ENCODE measurements at regions not wholly inside any gene's neighbourhood (a gene's known extent, or its start where the extent isn't known, plus 50 kb on each side); places are given as distances from the start of the nearest gene placed in this dataset.

- H3K4me1 ChIP-seq (ENCODE audit: insufficient read depth, low read length): no peaks in the 10 kb centered on the region
- H3K9me3 ChIP-seq (ENCODE audit: low read length): no peaks in the 10 kb centered on the region
- H3K4me3 ChIP-seq (ENCODE audit: low read length): no peak overlapping the region
- H3K36me3 ChIP-seq (ENCODE audit: insufficient read depth, low read length): no peaks in the 10 kb centered on the region
- no peak overlapping the region for H2AFZ ChIP-seq (ENCODE audit: low read depth, low read length)
- peaks cover 7% of the 10 kb centered on the region for H3K27me3 ChIP-seq (ENCODE audit: insufficient read depth, low read length)
These were observed 162.6 kb upstream of the FHL2 start for GRCh38 chr2:105561401-105561800.

GRCh38 chr2:105560157-105560556 lies 161.3 kb upstream of the FHL2 start:
- H3K4me1 ChIP-seq (ENCODE audit: insufficient read depth, low read length): no peaks in the 10 kb centered on the region
- H3K27me3 ChIP-seq (ENCODE audit: insufficient read depth, low read length): peaks cover 7% of the 10 kb centered on the region
- H3K9me3 ChIP-seq (ENCODE audit: low read length): no peaks in the 10 kb centered on the region
- H3K4me3 ChIP-seq (ENCODE audit: low read length): no peak overlapping the region
- H2AFZ ChIP-seq (ENCODE audit: low read depth, low read length): no peak overlapping the region
- H3K36me3 ChIP-seq (ENCODE audit: insufficient read depth, low read length): no peaks in the 10 kb centered on the region

GRCh38 chr2:105557021-105557920 lies 158.4 kb upstream of the FHL2 start:
- Histone ChIP-seq H3K9me3 (ENCODE audit: low read length) (no peaks in the 10 kb centered on the region), H3K36me3 (ENCODE audit: insufficient read depth, low read length) (no peaks in the 10 kb centered on the region), H3K4me3 (ENCODE audit: low read length) (no peak overlapping the region), H3K4me1 (ENCODE audit: insufficient read depth, low read length) (no peaks in the 10 kb centered on the region), H2AFZ (ENCODE audit: low read depth, low read length) (no peak overlapping the region), H3K27me3 (ENCODE audit: insufficient read depth, low read length) (peaks cover 5% of the 10 kb centered on the region)

- Histone ChIP-seq H3K9me3 (ENCODE audit: low read length) (no peaks in the 10 kb centered on the region), H2AFZ (ENCODE audit: low read depth, low read length) (no peak overlapping the region), H3K4me1 (ENCODE audit: insufficient read depth, low read length) (no peaks in the 10 kb centered on the region), H3K4me3 (ENCODE audit: low read length) (no peak overlapping the region), H3K27me3 (ENCODE audit: insufficient read depth, low read length) (peaks cover 5% of the 10 kb centered on the region), H3K36me3 (ENCODE audit: insufficient read depth, low read length) (no peaks in the 10 kb centered on the region)
These were observed 157.5 kb upstream of the FHL2 start for GRCh38 chr2:105556366-105556765.

- Histone ChIP-seq H3K9me3 (ENCODE audit: low read length) (no peaks in the 10 kb centered on the region), H3K27me3 (ENCODE audit: insufficient read depth, low read length) (peaks cover 2% of the 10 kb centered on the region), H3K4me1 (ENCODE audit: insufficient read depth, low read length) (no peaks in the 10 kb centered on the region), H2AFZ (ENCODE audit: low read depth, low read length) (no peak overlapping the region), H3K36me3 (ENCODE audit: insufficient read depth, low read length) (no peaks in the 10 kb centered on the region), H3K4me3 (ENCODE audit: low read length) (no peak overlapping the region)
These were observed 155.4 kb upstream of the FHL2 start for GRCh38 chr2:105554235-105554634.

- Histone ChIP-seq H3K4me3 (ENCODE audit: low read length) (no peak overlapping the region), H3K9me3 (ENCODE audit: low read length) (no peaks in the 10 kb centered on the region), H3K27me3 (ENCODE audit: insufficient read depth, low read length) (peaks cover 2% of the 10 kb centered on the region), H3K36me3 (ENCODE audit: insufficient read depth, low read length) (no peaks in the 10 kb centered on the region), H2AFZ (ENCODE audit: low read depth, low read length) (no peak overlapping the region), H3K4me1 (ENCODE audit: insufficient read depth, low read length) (no peaks in the 10 kb centered on the region)
These were observed 154.8 kb upstream of the FHL2 start for GRCh38 chr2:105553538-105554196.

- Histone ChIP-seq H3K27me3 (ENCODE audit: insufficient read depth, low read length) (peaks cover 1% of the 10 kb centered on the region), H3K36me3 (ENCODE audit: insufficient read depth, low read length) (no peaks in the 10 kb centered on the region), H3K4me1 (ENCODE audit: insufficient read depth, low read length) (no peaks in the 10 kb centered on the region), H3K9me3 (ENCODE audit: low read length) (no peaks in the 10 kb centered on the region), H2AFZ (ENCODE audit: low read depth, low read length) (no peak overlapping the region), H3K4me3 (ENCODE audit: low read length) (no peak overlapping the region)
These were observed 147.8 kb upstream of the FHL2 start for GRCh38 chr2:105546628-105546974.

- no peaks in the 10 kb centered on the region for H3K4me1 ChIP-seq (ENCODE audit: insufficient read depth, low read length)
- H2AFZ ChIP-seq (ENCODE audit: low read depth, low read length): no peak overlapping the region
- H3K9me3 ChIP-seq (ENCODE audit: low read length): no peaks in the 10 kb centered on the region
- H3K36me3 ChIP-seq (ENCODE audit: insufficient read depth, low read length): no peaks in the 10 kb centered on the region
- no peak overlapping the region for H3K4me3 ChIP-seq (ENCODE audit: low read length)
- H3K27me3 ChIP-seq (ENCODE audit: insufficient read depth, low read length): peaks cover 3% of the 10 kb centered on the region
These were observed 147.1 kb upstream of the FHL2 start for GRCh38 chr2:105545730-105546627.

GRCh38 chr2:105544591-105545377 lies 145.9 kb upstream of the FHL2 start:
- no peaks in the 10 kb centered on the region for H3K36me3 ChIP-seq (ENCODE audit: insufficient read depth, low read length)
- no peaks in the 10 kb centered on the region for H3K9me3 ChIP-seq (ENCODE audit: low read length)
- H3K27me3 ChIP-seq (ENCODE audit: insufficient read depth, low read length): peaks cover 3% of the 10 kb centered on the region
- no peak overlapping the region for H2AFZ ChIP-seq (ENCODE audit: low read depth, low read length)
- no peak overlapping the region for H3K4me3 ChIP-seq (ENCODE audit: low read length)
- H3K4me1 ChIP-seq (ENCODE audit: insufficient read depth, low read length): no peaks in the 10 kb centered on the region

GRCh38 chr2:105541189-105542050 lies 142.6 kb upstream of the FHL2 start:
- H3K36me3 ChIP-seq (ENCODE audit: insufficient read depth, low read length): no peaks in the 10 kb centered on the region
- H3K27me3 ChIP-seq (ENCODE audit: insufficient read depth, low read length): peaks cover 7% of the 10 kb centered on the region
- H3K9me3 ChIP-seq (ENCODE audit: low read length): no peaks in the 10 kb centered on the region
- H3K4me1 ChIP-seq (ENCODE audit: insufficient read depth, low read length): no peaks in the 10 kb centered on the region
- H3K4me3 ChIP-seq (ENCODE audit: low read length): no peak overlapping the region
- no peak overlapping the region for H2AFZ ChIP-seq (ENCODE audit: low read depth, low read length)

- Histone ChIP-seq H3K4me3 (ENCODE audit: low read length) (no peak overlapping the region), H3K4me1 (ENCODE audit: insufficient read depth, low read length) (no peaks in the 10 kb centered on the region), H2AFZ (ENCODE audit: low read depth, low read length) (no peak overlapping the region), H3K9me3 (ENCODE audit: low read length) (no peaks in the 10 kb centered on the region), H3K27me3 (ENCODE audit: insufficient read depth, low read length) (peaks cover 7% of the 10 kb centered on the region), H3K36me3 (ENCODE audit: insufficient read depth, low read length) (no peaks in the 10 kb centered on the region)
These were observed 141.8 kb upstream of the FHL2 start for GRCh38 chr2:105540642-105541041.

GRCh38 chr2:105539331-105539730 lies 140.5 kb upstream of the FHL2 start:
- Histone ChIP-seq H3K36me3 (ENCODE audit: insufficient read depth, low read length) (no peaks in the 10 kb centered on the region), H3K4me3 (ENCODE audit: low read length) (no peak overlapping the region), H3K9me3 (ENCODE audit: low read length) (no peaks in the 10 kb centered on the region), H3K4me1 (ENCODE audit: insufficient read depth, low read length) (no peaks in the 10 kb centered on the region), H3K27me3 (ENCODE audit: insufficient read depth, low read length) (peaks cover 7% of the 10 kb centered on the region), H2AFZ (ENCODE audit: low read depth, low read length) (no peak overlapping the region)
